ENCODE measurements at regions not wholly inside any gene's neighbourhood (a gene's known extent, or its start where the extent isn't known, plus 50 kb on each side); places are given as distances from the start of the nearest gene placed in this dataset.

- intact Hi-C loops (cut with DNase I; ENCODE audit: low total_unique reads): no loop called here
Measured at GRCh38 chr9:78775211-78775610, 478.3 kb downstream of the PSAT1 start.

DNA sequence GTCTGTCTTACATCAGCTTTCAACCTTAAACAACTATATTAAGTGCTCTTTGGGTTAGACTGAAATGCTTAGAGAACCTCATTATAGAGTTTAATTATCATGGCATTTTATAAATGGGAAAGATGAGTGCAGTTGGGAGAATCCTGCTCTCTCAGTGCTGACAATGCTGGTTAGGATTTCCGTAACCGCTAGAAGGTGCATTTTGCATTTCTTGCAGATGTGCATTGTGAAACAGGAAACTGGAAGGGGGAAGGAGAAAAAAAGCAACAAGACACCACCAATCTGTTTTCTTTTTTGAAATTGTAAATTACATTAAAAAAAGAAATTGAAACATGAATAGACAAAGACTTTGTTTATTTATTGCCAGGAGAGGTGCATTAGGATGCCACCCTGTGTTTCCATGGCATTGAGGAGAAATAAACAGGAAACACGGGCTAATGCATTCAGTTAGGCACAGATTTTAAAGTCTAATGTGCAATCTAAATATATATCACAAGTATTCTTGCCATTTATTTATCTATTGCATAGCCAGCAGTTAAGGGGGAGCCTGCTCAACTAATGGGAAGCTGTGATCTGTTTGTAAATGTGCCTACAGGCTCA, 478.9 kb downstream of the PSAT1 start:
- Histone ChIP-seq H3K4me1 (no peaks in the 10 kb centered on the region), H3K27ac (no peak overlapping the region), H3K4me3 (no peak overlapping the region), H3K27me3 (no peaks in the 10 kb centered on the region), H3K9me3 (no peaks in the 10 kb centered on the region), H3K36me3 (no peaks in the 10 kb centered on the region)
- DNase-seq (ENCODE audit: low spot score in 2 of 2): no peak
- intact Hi-C loops (cut with DNase I; ENCODE audit: low total_unique reads): no loop called here
- TF ChIP-seq POLR2A (IDR thresholded peaks at IDR 0.05) (no peak), POLR2AphosphoS5 (IDR thresholded peaks at IDR 0.05) (no peak), CTCF (IDR thresholded peaks at IDR 0.05) (no peak)

More at GRCh38 chr9:78775211-78775610, 478.3 kb downstream of the PSAT1 start:
- Histone ChIP-seq H3K4me1 (no peaks in the 10 kb centered on the region), H3K9me3 (no peaks in the 10 kb centered on the region), H3K27me3 (no peaks in the 10 kb centered on the region), H3K4me3 (no peak overlapping the region), H3K27ac (no peak overlapping the region), H3K36me3 (no peaks in the 10 kb centered on the region)
- no peak for DNase-seq (ENCODE audit: low spot score in 2 of 2)
- TF ChIP-seq POLR2AphosphoS5 (IDR thresholded peaks at IDR 0.05) (no peak), CTCF (IDR thresholded peaks at IDR 0.05) (no peak), POLR2A (IDR thresholded peaks at IDR 0.05) (no peak)

DNA sequence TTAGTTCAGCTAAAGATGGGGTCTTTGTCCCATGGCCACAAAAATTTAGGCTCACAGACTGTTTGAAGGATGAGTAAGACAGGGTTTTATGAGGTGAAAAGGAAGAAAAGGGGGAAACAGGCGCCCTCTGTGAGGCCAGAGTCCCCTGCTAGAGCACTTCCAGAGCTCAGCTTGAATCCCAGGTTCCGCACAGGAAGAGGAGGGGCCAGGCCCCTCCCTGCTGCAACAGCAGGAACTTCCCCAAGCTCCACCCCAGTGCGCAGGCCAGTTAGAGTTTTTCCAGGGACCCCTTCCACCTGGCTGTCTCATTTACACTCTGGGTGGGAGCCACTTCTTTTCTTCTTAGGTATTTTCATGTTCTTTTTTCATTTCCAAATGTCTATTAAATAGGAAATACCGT, 480.8 kb downstream of the PSAT1 start:
- TF ChIP-seq POLR2A (IDR thresholded peaks at IDR 0.05) (no peak), CTCF (IDR thresholded peaks at IDR 0.05) (no peak), POLR2AphosphoS5 (IDR thresholded peaks at IDR 0.05) (no peak)
- no peaks in the 10 kb centered on the region for H3K4me1 ChIP-seq
- no peak overlapping the region for H3K27ac ChIP-seq
- no peaks in the 10 kb centered on the region for H3K27me3 ChIP-seq
- no peaks in the 10 kb centered on the region for H3K36me3 ChIP-seq
- H3K9me3 ChIP-seq: no peaks in the 10 kb centered on the region
- intact Hi-C loops (cut with DNase I; ENCODE audit: low total_unique reads): no loop called here
- no peak for DNase-seq (ENCODE audit: low spot score in 2 of 2)
- no peak overlapping the region for H3K4me3 ChIP-seq

GRCh38 chr9:78778318-78778717, 481.4 kb downstream of the PSAT1 start:
- no peaks in the 10 kb centered on the region for H3K27me3 ChIP-seq
- intact Hi-C loops (cut with DNase I; ENCODE audit: low total_unique reads): no loop called here
- no peaks in the 10 kb centered on the region for H3K36me3 ChIP-seq
- DNase-seq (ENCODE audit: low spot score in 2 of 2): no peak
- no peak overlapping the region for H3K4me3 ChIP-seq
- no peak overlapping the region for H3K27ac ChIP-seq
- TF ChIP-seq POLR2A (IDR thresholded peaks at IDR 0.05) (no peak), CTCF (IDR thresholded peaks at IDR 0.05) (no peak), POLR2AphosphoS5 (IDR thresholded peaks at IDR 0.05) (no peak)
- H3K9me3 ChIP-seq: no peaks in the 10 kb centered on the region
- H3K4me1 ChIP-seq: no peaks in the 10 kb centered on the region

- H3K4me1 ChIP-seq: no peaks in the 10 kb centered on the region
- H3K4me3 ChIP-seq: no peak overlapping the region
- intact Hi-C loops (cut with DNase I; ENCODE audit: low total_unique reads): no loop called here
- H3K9me3 ChIP-seq: no peaks in the 10 kb centered on the region
- H3K36me3 ChIP-seq: no peaks in the 10 kb centered on the region
- no peak for DNase-seq (ENCODE audit: low spot score in 2 of 2)
- no peak overlapping the region for H3K27ac ChIP-seq
- no peaks in the 10 kb centered on the region for H3K27me3 ChIP-seq
- no peak for TF ChIP-seq POLR2AphosphoS5 (IDR thresholded peaks at IDR 0.05)
- no peak for TF ChIP-seq POLR2A (IDR thresholded peaks at IDR 0.05)
- TF ChIP-seq CTCF (IDR thresholded peaks at IDR 0.05): no peak
Measured at GRCh38 chr9:78778861-78779374, 482.0 kb downstream of the PSAT1 start.

All from breast epithelium (tissue), 4 donors.